Erythroblast (primary cell): ENCODE measurements at regions not wholly inside any gene's neighbourhood (a gene's known extent, or its start where the extent isn't known, plus 50 kb on each side); places are given as distances from the start of the nearest gene placed in this dataset.

Source experiments
- DNase-seq, 2 experiments: peaks; one replicate each; lab custom pipeline; 2025; lab: John Stamatoyannopoulos, UW
- GATA1 ChIP-seq: IDR thresholded peaks from 2 replicates; pipeline ENCODE4 v1.6.1; 2011; ENCODE audit warnings: low read depth, mild to moderate bottlenecking, control low read depth, low read length, moderate library complexity
- POLR2A ChIP-seq: IDR thresholded peaks from 2 replicates; pipeline ENCODE4 v1.6.1; 2011; ENCODE audit warnings: mild to moderate bottlenecking, low read length

DNA sequence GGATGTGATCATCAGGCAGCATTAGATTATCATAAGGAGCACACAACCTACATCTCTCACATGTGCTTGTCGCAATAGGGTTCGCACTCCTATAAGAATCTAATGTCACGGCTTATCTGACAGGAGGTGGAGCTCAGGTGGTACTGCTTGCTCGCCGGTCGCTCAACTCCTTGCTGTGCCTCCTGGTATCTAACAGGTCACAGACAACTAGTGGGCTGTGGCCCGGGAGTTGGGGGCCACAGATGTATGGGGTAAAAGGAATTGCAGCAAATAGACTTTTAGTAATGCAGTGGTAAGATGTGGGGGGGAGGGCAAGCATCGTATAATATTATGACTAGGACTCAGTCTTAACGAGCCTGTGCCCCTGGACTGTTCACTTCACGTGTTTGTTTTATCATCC lies 624.8 kb downstream of the CENPC start:
- no peak for DNase-seq
- TF ChIP-seq GATA1, result no peak
- TF ChIP-seq POLR2A, result no peak

- no peak for DNase-seq
- TF ChIP-seq GATA1, result no peak
- no peak for TF ChIP-seq POLR2A
Observed at GRCh38 chr4:66911880-66912279, 633.4 kb downstream of the CENPC start.

DNA sequence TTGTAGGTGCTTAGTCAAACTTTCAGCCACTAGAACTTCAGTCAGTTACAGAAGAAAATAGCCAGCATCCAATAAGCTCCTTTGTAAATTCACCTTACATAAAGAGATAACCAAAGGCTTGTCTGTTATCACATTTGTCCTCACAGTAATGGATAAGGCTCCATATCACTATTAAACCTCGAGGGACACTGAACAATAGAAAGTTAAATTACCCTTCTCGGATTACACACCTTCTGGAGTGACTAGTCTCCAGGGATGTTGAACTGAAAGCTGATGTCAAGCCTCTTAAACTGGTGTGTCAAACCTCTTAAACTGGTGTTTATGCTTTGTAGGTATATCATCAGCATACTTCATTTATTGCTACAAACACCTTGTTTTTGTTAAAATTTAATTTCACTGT lies 639.0 kb downstream of the CENPC start:
- no peak for DNase-seq
- TF ChIP-seq GATA1, result no peak
- no peak for TF ChIP-seq POLR2A

GRCh38 chr4:66899422-66900065 lies 645.8 kb downstream of the CENPC start:
- no peak for DNase-seq
- no peak for TF ChIP-seq POLR2A
- TF ChIP-seq GATA1, result no peak

GRCh38 chr4:66893807-66894206 lies 651.5 kb downstream of the CENPC start:
- DNase-seq, result no peak
- TF ChIP-seq GATA1, result no peak
- TF ChIP-seq POLR2A, result no peak

- TF ChIP-seq GATA1 (no peak), POLR2A (no peak)
Observed at GRCh38 chr4:66887061-66887460, 658.2 kb downstream of the CENPC start.

GRCh38 chr4:66885501-66886165 lies 659.7 kb downstream of the CENPC start:
- no peak for TF ChIP-seq POLR2A
- TF ChIP-seq GATA1, result no peak
- no peak for DNase-seq

More at GRCh38 chr4:66887061-66887460, 658.2 kb downstream of the CENPC start:
- no peak for DNase-seq

- TF ChIP-seq POLR2A (no peak), GATA1 (no peak)
- no peak for DNase-seq
Observed at GRCh38 chr4:66876946-66877345, 668.4 kb downstream of the CENPC start.

DNA sequence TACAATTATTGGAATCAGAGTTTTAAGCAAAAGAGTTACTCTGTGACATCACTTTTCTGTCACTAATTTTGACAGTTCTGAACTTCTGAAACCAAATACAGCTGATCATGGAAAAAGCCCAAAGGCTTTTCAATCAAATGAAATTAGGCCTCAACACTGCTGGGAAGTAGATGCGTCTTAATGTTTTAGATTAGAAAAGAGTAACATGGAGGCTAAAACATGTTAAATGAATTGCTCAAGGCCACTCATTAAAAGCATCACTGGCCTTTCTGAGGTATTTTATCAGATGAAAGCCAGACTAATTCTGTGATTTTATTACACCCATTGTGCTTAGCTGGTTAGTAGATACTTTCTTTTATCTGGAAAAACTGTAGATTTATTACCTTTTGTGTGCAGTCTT lies 672.6 kb downstream of the CENPC start:
- TF ChIP-seq GATA1 (no peak), POLR2A (no peak)
- DNase-seq, result no peak

- DNase-seq, result no peak
- TF ChIP-seq GATA1, result no peak
- no peak for TF ChIP-seq POLR2A
Observed at GRCh38 chr4:66863481-66863880, 681.8 kb downstream of the CENPC start.

- no peak for DNase-seq
- TF ChIP-seq GATA1 (no peak), POLR2A (no peak)
Observed at GRCh38 chr4:66855956-66856355, 689.3 kb downstream of the CENPC start.

- no peak for TF ChIP-seq GATA1
- no peak for TF ChIP-seq POLR2A
- DNase-seq, result no peak
Observed at GRCh38 chr4:66853845-66854244, 691.5 kb downstream of the CENPC start.

DNA sequence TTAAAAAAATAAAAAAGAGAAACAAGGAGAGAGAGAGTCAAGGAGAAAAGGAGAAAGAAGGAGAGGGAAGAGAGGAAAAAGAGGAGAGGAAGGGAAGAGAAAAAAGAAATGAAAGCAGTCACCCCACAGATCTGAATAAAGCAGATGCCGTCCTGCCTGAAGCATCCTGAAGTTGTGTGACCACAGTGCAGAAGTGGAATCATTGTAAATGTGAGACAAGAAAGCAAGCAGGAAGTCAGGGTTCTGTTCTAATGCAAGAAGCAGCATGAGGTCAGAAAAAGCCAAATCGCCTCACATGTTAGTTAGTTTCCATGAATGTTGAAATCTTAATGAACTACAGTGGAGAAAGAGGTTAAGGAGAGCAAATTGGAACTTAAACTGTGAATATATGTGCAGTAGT lies 692.5 kb downstream of the CENPC start:
- TF ChIP-seq GATA1 (no peak), POLR2A (no peak)
- DNase-seq, result no peak

DNA sequence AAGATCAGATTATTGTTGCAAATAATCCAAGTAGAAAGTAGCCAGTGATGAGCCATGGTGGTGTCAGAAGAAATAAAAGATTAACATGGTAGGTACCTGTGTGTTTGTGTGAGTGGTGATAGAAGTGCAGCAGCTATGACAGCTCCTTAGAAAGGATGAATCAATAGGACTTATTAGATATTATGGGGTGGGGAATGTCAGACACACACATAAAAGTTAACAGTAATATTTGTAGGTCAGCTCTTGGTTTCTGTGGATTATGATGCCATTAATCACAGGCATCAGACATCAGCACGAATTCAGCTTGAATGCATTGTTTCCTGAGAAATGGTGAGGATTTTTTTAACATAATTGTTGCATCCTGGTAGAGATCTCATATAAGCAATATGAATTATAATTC lies 695.7 kb downstream of the CENPC start:
- no peak for DNase-seq

GRCh38 chr4:66842724-66843088 lies 702.6 kb downstream of the CENPC start:
- no peak for DNase-seq
- TF ChIP-seq GATA1 (no peak), POLR2A (no peak)

More for the DNA sequence above, 695.7 kb downstream of the CENPC start:
- no peak for TF ChIP-seq POLR2A
- no peak for TF ChIP-seq GATA1
